Keratinocyte (primary cell): ENCODE measurements at regions not wholly inside any gene's neighbourhood (a gene's known extent, or its start where the extent isn't known, plus 50 kb on each side); places are given as distances from the start of the nearest gene placed in this dataset.

Experiments used
- DNase-seq: peaks from one replicate; pipeline ENCODE4 v3.0.0-alpha.2; 2011; ENCODE audit warnings: low read depth, missing footprints, low spot score
- FAIRE-seq: peaks from 2 replicates; lab custom pipeline; 2011; peaks lifted over from hg19 to GRCh38; lab: Jason Lieb, UNC
- H2AFZ ChIP-seq: 2 replicates; pipeline ENCODE4 v1.6.0; 2012; ENCODE audit warnings: low read length, control low read depth, inconsistent platforms; ENCODE audit not compliant: control insufficient read depth
- H3K27ac ChIP-seq: 2 replicates; pipeline ENCODE4 v1.5.1; 2011; ENCODE audit warnings: low read length; ENCODE audit not compliant: control insufficient read depth, insufficient read depth
- H3K27me3 ChIP-seq: 3 replicates; pipeline ENCODE4 v1.6.0; 2011; ENCODE audit warnings: low read length; ENCODE audit not compliant: control insufficient read depth, insufficient read depth; ENCODE audit errors: extremely low read depth
- H3K36me3 ChIP-seq, 2 experiments: 2 replicates in 1 of 2; 3 replicates in 1 of 2; pipeline ENCODE4 v1.5.1; 2011; ENCODE audit warnings: low read length in 2 of 2, mild to moderate bottlenecking in 1 of 2; ENCODE audit not compliant: control insufficient read depth in 2 of 2, insufficient read depth in 2 of 2; ENCODE audit errors: extremely low read depth in 1 of 2
- H3K4me1 ChIP-seq: 3 replicates; pipeline ENCODE4 v1.5.1; 2011; ENCODE audit warnings: low read length; ENCODE audit not compliant: control insufficient read depth, insufficient read depth; ENCODE audit errors: extremely low read depth
- H3K4me2 ChIP-seq: 3 replicates; pipeline ENCODE4 v1.6.0; 2011; ENCODE audit warnings: low read depth, low read length; ENCODE audit not compliant: control insufficient read depth, insufficient read depth; ENCODE audit errors: extremely low read depth
- H3K4me3 ChIP-seq, 3 experiments: fragments of 200-600 bp in 1 of 3; sonication (generic) in 1 of 3; 2 replicates in 2 of 3; 3 replicates in 1 of 3; pipeline ENCODE4 v1.5.1; 2011 to 2016; ENCODE audit warnings: low read length in 3 of 3, mild to moderate bottlenecking in 3 of 3, control low read depth in 2 of 3, inconsistent platforms in 1 of 3, low read depth in 1 of 3, mixed read lengths in 1 of 3, mixed run types in 1 of 3, moderate library complexity in 1 of 3; ENCODE audit not compliant: control insufficient read depth in 2 of 3, insufficient read depth in 2 of 3; ENCODE audit errors: extremely low read depth in 1 of 3
- H3K79me2 ChIP-seq: 2 replicates; pipeline ENCODE4 v1.6.0; 2012; ENCODE audit warnings: low read length; ENCODE audit not compliant: control insufficient read depth, insufficient read depth
- H3K9ac ChIP-seq: 3 replicates; pipeline ENCODE4 v1.6.0; 2011; ENCODE audit warnings: low read length; ENCODE audit not compliant: control insufficient read depth, insufficient read depth; ENCODE audit errors: extremely low read depth
- H3K9me1 ChIP-seq: 3 replicates; pipeline ENCODE4 v1.6.0; 2011; ENCODE audit warnings: low read length; ENCODE audit not compliant: control insufficient read depth, insufficient read depth; ENCODE audit errors: extremely low read depth
- H3K9me3 ChIP-seq: 2 replicates; pipeline ENCODE4 v1.5.1; 2012; ENCODE audit warnings: low read depth, low read length; ENCODE audit not compliant: control insufficient read depth
- H4K20me1 ChIP-seq: 3 replicates; pipeline ENCODE4 v1.6.0; 2011; ENCODE audit warnings: low read length; ENCODE audit not compliant: control insufficient read depth, insufficient read depth; ENCODE audit errors: extremely low read depth
- EZH2 ChIP-seq: IDR thresholded peaks from one replicate; pipeline ENCODE4 v1.6.1; 2012; ENCODE audit warnings: inconsistent platforms, mild to moderate bottlenecking, low read length, moderate library complexity
- dilution Hi-C: fragments of 300-500 bp; cut with MboI; formaldehyde crosslinking; loops from one replicate; pipeline ENCODE4 v1.7.0; 2020; ENCODE audit warnings: low sequenced_read_pairs; ENCODE audit not compliant: extremely low pct_ligation_motif_present
- TF ChIP-seq, protein P1 (sequence below), 3 experiments: IDR thresholded peaks in 1 of 3; conservative IDR thresholded peaks in 1 of 3; optimal IDR thresholded peaks in 1 of 3; 2 replicates in 2 of 3; 3 replicates in 1 of 3; pipeline versions ENCODE3 to v1.5.1; 2011; ENCODE audit warnings: low read length in 3 of 3, mild to moderate bottlenecking in 3 of 3, moderate library complexity in 2 of 3, control low read depth in 1 of 3, inconsistent platforms in 1 of 3; ENCODE audit not compliant: insufficient read depth in 2 of 3; ENCODE audit errors: extremely low read depth in 1 of 3

- H3K9me1 ChIP-seq, result no peaks in the 10 kb centered on the region
Observed at GRCh38 chr7:98711945-98712344, 94.9 kb downstream of the NPTX2 start.

GRCh38 chr7:98713165-98713810 is 96.2 kb downstream of the NPTX2 start:
- Histone ChIP-seq H3K27me3 (no peaks in the 10 kb centered on the region), H3K9me1 (no peaks in the 10 kb centered on the region), H3K79me2 (no peaks in the 10 kb centered on the region), H3K9ac (no peak overlapping the region), H3K4me1 (no peaks in the 10 kb centered on the region), H4K20me1 (no peaks in the 10 kb centered on the region), H3K27ac (no peak overlapping the region), H3K9me3 (no peaks in the 10 kb centered on the region), H3K4me2 (no peak overlapping the region), H3K36me3 (no peaks in the 10 kb centered on the region), H3K4me3 (no peak overlapping the region), H2AFZ (no peak overlapping the region)
- DNase-seq, result no peak
- FAIRE-seq, result no peak
- dilution Hi-C loops, result no loop called here
- TF ChIP-seq, protein P1, sequence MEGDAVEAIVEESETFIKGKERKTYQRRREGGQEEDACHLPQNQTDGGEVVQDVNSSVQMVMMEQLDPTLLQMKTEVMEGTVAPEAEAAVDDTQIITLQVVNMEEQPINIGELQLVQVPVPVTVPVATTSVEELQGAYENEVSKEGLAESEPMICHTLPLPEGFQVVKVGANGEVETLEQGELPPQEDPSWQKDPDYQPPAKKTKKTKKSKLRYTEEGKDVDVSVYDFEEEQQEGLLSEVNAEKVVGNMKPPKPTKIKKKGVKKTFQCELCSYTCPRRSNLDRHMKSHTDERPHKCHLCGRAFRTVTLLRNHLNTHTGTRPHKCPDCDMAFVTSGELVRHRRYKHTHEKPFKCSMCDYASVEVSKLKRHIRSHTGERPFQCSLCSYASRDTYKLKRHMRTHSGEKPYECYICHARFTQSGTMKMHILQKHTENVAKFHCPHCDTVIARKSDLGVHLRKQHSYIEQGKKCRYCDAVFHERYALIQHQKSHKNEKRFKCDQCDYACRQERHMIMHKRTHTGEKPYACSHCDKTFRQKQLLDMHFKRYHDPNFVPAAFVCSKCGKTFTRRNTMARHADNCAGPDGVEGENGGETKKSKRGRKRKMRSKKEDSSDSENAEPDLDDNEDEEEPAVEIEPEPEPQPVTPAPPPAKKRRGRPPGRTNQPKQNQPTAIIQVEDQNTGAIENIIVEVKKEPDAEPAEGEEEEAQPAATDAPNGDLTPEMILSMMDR (optimal IDR thresholded peaks at IDR 0.05 in 1 of 3, IDR thresholded peaks at IDR 0.05 in 1 of 3, conservative IDR thresholded peaks at IDR 0.05 in 1 of 3; ENCODE audit: extremely low read depth in 1 of 3, insufficient read depth in 2 of 3, low read length in 3 of 3), result no peak
- no peak for TF ChIP-seq EZH2

More at GRCh38 chr7:98711945-98712344, 94.9 kb downstream of the NPTX2 start:
- Histone ChIP-seq H3K4me2 (no peak overlapping the region), H3K79me2 (no peaks in the 10 kb centered on the region), H3K4me1 (no peaks in the 10 kb centered on the region), H3K9me3 (no peaks in the 10 kb centered on the region), H3K27me3 (no peaks in the 10 kb centered on the region), H3K4me3 (no peak overlapping the region), H2AFZ (no peak overlapping the region), H3K27ac (no peak overlapping the region), H3K36me3 (no peaks in the 10 kb centered on the region), H4K20me1 (no peaks in the 10 kb centered on the region), H3K9ac (no peak overlapping the region)
- TF ChIP-seq, protein P1 (optimal IDR thresholded peaks at IDR 0.05 in 1 of 3, IDR thresholded peaks at IDR 0.05 in 1 of 3, conservative IDR thresholded peaks at IDR 0.05 in 1 of 3; ENCODE audit: extremely low read depth in 1 of 3, insufficient read depth in 2 of 3, low read length in 3 of 3), result no peak
- no peak for TF ChIP-seq EZH2
- no peak for DNase-seq
- FAIRE-seq, result no peak
- dilution Hi-C loops, result no loop called here
